ENCODE measurements at regions not wholly inside any gene's neighbourhood (a gene's known extent, or its start where the extent isn't known, plus 50 kb on each side); places are given as distances from the start of the nearest gene placed in this dataset.
A peak's percentile ranks its signal among the peaks of the same experiment; 100 is the strongest.
"Not testable (repeated sequence)": the region's sequence is repeated elsewhere in the genome, so short reads cannot be mapped to it uniquely, and the experiment has no call there.

GRCh38 chr11:91489989-91490388 is 734.6 kb upstream of the FAT3 start:
- TF ChIP-seq, protein P1, sequence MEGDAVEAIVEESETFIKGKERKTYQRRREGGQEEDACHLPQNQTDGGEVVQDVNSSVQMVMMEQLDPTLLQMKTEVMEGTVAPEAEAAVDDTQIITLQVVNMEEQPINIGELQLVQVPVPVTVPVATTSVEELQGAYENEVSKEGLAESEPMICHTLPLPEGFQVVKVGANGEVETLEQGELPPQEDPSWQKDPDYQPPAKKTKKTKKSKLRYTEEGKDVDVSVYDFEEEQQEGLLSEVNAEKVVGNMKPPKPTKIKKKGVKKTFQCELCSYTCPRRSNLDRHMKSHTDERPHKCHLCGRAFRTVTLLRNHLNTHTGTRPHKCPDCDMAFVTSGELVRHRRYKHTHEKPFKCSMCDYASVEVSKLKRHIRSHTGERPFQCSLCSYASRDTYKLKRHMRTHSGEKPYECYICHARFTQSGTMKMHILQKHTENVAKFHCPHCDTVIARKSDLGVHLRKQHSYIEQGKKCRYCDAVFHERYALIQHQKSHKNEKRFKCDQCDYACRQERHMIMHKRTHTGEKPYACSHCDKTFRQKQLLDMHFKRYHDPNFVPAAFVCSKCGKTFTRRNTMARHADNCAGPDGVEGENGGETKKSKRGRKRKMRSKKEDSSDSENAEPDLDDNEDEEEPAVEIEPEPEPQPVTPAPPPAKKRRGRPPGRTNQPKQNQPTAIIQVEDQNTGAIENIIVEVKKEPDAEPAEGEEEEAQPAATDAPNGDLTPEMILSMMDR (IDR thresholded peaks at IDR 0.05; ENCODE audit: unreplicated experiment in 3 of 3): no peak
- H3K27me3 Mint-ChIP-seq (ENCODE audit: low read depth): no peaks in the 10 kb centered on the region
- peaks cover 35% of the 10 kb centered on the region for H3K9me3 Mint-ChIP-seq

DNA sequence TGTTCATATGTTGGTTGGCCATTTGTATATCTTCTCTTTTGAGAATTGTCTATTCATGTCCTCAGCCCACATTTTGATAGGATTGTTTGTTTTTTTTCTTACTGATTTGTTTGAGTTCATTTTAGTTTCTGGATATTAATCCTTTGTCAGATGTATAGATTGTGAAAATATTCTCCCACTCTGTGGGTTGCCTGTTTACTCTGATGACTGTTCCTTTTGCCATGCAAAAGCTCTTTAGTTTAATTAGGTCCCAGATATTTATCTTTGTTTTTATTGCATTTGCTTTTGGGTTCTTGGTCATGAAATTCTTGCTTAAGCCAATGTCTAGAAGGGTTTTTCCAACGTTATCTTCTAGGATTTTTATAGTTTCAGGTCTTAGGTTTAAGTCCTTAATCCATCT is 740.7 kb upstream of the FAT3 start:
- H3K27ac Mint-ChIP-seq; H3K4me1 Mint-ChIP-seq; H3K36me3 Mint-ChIP-seq (ENCODE audit: low read depth); H3K27me3 Mint-ChIP-seq (ENCODE audit: low read depth); H3K4me3 Mint-ChIP-seq: not testable (repeated sequence)
- peaks cover 46% of the 10 kb centered on the region for H3K9me3 Mint-ChIP-seq

More at GRCh38 chr11:91489989-91490388, 734.6 kb upstream of the FAT3 start:
- peaks cover 4% of the 10 kb centered on the region for H3K4me1 Mint-ChIP-seq
- no peak overlapping the region for H3K27ac Mint-ChIP-seq
- no peak overlapping the region for H3K4me3 Mint-ChIP-seq
- H3K36me3 Mint-ChIP-seq (ENCODE audit: low read depth): no peaks in the 10 kb centered on the region

DNA sequence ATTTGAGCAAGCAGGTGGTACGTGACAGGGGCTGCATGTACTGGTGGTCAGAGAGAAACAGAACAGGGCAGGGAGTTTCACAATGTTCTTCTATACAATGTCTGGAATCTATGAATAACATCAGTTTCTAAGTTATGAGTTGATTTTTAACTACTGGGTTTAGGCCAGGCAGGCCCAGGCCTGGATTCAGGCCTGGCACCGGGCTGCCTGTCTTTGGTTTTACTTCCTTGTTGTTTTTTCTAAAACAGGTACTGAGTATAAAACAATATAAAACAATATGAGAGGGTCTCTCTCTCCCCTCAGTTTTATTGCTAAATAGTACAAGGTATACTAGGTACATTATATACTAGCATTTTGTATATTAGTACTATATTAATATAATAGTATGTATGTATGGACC is 742.7 kb upstream of the FAT3 start:
- H3K4me1 Mint-ChIP-seq; H3K27me3 Mint-ChIP-seq (ENCODE audit: low read depth); H3K36me3 Mint-ChIP-seq (ENCODE audit: low read depth); H3K4me3 Mint-ChIP-seq: not testable (repeated sequence)
- peak overlapping the region in 2 of 3 experiments; percentile 23 to 37 for H3K27ac Mint-ChIP-seq
- H3K9me3 Mint-ChIP-seq: peaks cover 47% of the 10 kb centered on the region

DNA sequence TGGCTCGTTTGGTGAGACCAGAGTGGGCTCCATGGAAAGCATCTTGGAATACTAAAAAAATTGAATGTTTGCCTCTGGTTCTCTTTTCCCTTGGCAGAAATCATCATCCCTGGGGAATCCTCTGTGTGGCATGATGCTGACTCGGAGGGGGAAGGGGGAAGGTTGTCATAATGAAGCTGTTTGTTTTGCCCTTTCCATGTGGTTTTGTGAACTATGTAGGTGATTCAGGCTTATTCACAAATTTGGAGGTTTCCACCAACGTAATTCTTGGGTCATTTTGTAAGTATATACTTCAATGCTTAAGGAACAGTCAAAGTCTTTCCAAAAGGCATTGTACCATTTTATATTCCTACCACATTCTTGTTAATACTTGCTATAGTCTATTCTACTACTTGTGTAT is 754.0 kb upstream of the FAT3 start:
- H3K27me3 Mint-ChIP-seq (ENCODE audit: low read depth): no peaks in the 10 kb centered on the region
- TF ChIP-seq, protein P1 (IDR thresholded peaks at IDR 0.05; ENCODE audit: unreplicated experiment in 3 of 3): no peak
- no peak overlapping the region for H3K27ac Mint-ChIP-seq
- no peaks in the 10 kb centered on the region for H3K9me3 Mint-ChIP-seq
- H3K36me3 Mint-ChIP-seq (ENCODE audit: low read depth): no peaks in the 10 kb centered on the region
- no peaks in the 10 kb centered on the region for H3K4me1 Mint-ChIP-seq
- no peak overlapping the region for H3K4me3 Mint-ChIP-seq

DNA sequence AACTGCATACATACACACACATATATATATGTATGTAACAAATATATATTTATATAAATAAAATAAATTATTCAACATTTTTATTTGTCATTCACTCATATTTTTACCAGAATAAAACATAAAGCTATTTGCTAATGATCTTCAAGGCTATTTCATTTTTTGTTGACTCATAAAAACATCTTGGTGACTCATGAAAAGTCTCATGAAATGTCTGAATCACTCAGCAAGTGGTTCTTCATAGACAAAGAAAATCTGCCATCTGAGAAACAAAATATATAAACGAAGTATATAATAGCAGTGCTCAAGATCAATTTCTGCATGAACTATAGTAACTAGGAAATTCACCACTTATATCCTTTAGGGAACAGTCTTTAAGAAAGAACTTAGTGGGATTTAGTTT is 764.8 kb upstream of the FAT3 start:
- Mint-ChIP-seq H3K9me3 (no peaks in the 10 kb centered on the region), H3K36me3 (ENCODE audit: low read depth) (no peaks in the 10 kb centered on the region), H3K4me1 (no peaks in the 10 kb centered on the region), H3K27ac (no peak overlapping the region), H3K4me3 (no peak overlapping the region), H3K27me3 (ENCODE audit: low read depth) (no peaks in the 10 kb centered on the region)
- TF ChIP-seq, protein P1 (IDR thresholded peaks at IDR 0.05; ENCODE audit: unreplicated experiment in 3 of 3): no peak

DNA sequence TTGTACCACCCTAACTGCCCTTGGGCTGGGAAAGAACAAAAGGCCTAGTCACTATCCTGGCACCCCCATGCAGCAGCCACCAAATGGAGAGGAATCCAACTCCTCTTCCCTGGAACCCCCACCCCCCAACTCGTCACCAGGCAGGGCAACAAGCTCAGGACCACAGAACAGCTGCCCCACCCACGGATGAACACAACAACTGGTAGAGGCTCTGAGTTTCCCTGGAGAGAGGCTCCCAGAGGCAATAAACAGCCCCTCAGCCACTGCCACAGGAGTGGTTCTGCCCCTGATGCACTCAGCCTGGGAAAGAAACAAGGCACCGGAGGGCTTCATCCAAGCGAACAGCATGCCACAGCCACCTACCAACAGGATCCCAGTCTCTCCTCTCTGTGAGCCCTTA is 778.4 kb upstream of the FAT3 start:
- Mint-ChIP-seq H3K4me1 (no peaks in the 10 kb centered on the region), H3K4me3 (no peak overlapping the region), H3K9me3 (no peaks in the 10 kb centered on the region), H3K36me3 (ENCODE audit: low read depth) (no peaks in the 10 kb centered on the region), H3K27ac (no peak overlapping the region), H3K27me3 (ENCODE audit: low read depth) (peaks cover 3% of the 10 kb centered on the region)
- TF ChIP-seq, protein P1 (IDR thresholded peaks at IDR 0.05; ENCODE audit: unreplicated experiment in 3 of 3): no peak

GRCh38 chr11:91435694-91436395 is 788.8 kb upstream of the FAT3 start:
- H3K4me1 Mint-ChIP-seq: no peaks in the 10 kb centered on the region
- peaks cover 3% of the 10 kb centered on the region for H3K36me3 Mint-ChIP-seq (ENCODE audit: low read depth)
- H3K9me3 Mint-ChIP-seq: peaks cover 15% of the 10 kb centered on the region
- no peak overlapping the region for H3K27ac Mint-ChIP-seq
- no peak overlapping the region for H3K4me3 Mint-ChIP-seq
- TF ChIP-seq, protein P1 (IDR thresholded peaks at IDR 0.05; ENCODE audit: unreplicated experiment in 3 of 3): no peak
- H3K27me3 Mint-ChIP-seq (ENCODE audit: low read depth): peaks cover 6% of the 10 kb centered on the region

All from nephron (organoid).